Fibroblast of villous mesenchyme (primary cell): ENCODE measurements at regions not wholly inside any gene's neighbourhood (a gene's known extent, or its start where the extent isn't known, plus 50 kb on each side); places are given as distances from the start of the nearest gene placed in this dataset.

Experiments
- DNase-seq: peaks from one replicate; pipeline ENCODE4 v3.0.0-alpha.2; 2010; ENCODE audit warnings: low read depth
- H3K4me3 ChIP-seq: 2 replicates; pipeline ENCODE4 v1.5.1; 2011; ENCODE audit warnings: low read depth, mild to moderate bottlenecking, low read length
- CTCF ChIP-seq: IDR thresholded peaks from 2 replicates; pipeline ENCODE4 v1.5.1; 2012; ENCODE audit warnings: low read depth, mild to moderate bottlenecking, low read length; ENCODE audit not compliant: insufficient read depth

- peak; percentile 6 for DNase-seq
- no peak for TF ChIP-seq CTCF
Measured at GRCh38 chr5:145118127-145118526, 717.0 kb downstream of the PRELID2 start.

DNA sequence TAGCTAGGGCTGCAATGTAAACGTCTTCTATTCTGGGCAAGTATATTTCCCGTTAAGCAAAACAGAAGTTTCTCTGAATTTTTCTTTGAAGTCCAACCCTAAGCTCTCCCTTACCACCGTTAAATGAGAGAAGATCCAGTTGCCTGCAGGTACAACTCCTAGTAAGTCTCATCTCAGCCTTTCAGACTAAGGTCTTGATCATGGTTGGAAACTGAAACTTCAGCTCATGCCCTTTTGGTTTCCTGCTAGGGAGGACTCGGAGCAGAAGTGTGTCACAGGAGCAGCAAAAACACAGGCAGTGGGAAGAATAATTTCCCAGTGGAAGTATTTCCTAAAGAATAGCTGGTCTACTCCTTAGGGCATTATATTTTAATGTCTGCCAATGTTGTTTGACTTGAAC, 717.9 kb downstream of the PRELID2 start:
- no peak overlapping the region for H3K4me3 ChIP-seq
- no peak for DNase-seq
- TF ChIP-seq CTCF: no peak

More at GRCh38 chr5:145118127-145118526, 717.0 kb downstream of the PRELID2 start:
- H3K4me3 ChIP-seq: no peak overlapping the region

DNA sequence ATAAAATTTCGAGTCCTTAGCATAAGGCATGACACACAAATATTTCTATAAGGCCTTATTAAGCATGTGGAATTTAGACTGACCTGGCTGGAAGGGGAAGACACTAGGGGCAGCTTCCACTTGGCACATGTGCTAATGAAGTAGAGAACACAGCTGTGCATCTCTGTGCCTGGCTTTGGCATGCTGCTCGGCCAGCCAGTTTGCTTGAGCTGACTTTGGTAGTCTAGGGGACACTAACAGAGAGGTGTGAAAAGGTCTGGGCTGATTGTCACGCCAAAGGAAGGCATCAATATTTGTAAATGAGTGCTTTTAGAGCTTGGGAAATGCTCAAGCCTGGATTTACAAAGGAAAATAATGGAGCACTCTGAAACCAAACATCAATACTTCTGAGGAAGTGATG, 723.7 kb downstream of the PRELID2 start:
- TF ChIP-seq CTCF: no peak
- H3K4me3 ChIP-seq: no peak overlapping the region
- DNase-seq: no peak

DNA sequence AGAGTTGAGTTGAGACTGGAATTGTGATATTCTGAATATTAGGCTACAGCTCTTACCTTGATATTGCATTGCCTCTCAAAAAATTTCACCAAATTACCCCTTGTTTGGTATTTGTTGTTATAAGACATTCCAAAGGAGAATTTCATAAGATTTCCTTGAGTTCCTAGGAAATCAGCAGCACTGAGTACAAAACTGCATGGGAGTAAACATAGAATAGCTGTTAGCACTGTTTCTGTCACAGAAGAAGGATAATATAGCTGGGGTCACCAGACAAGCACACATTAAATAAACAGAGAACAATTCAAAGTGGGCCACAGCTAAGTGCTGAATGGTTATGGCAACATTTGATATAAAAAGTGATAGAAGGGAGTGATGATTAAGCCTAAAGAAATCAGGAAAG, 724.3 kb downstream of the PRELID2 start:
- TF ChIP-seq CTCF: no peak
- DNase-seq: no peak
- no peak overlapping the region for H3K4me3 ChIP-seq

GRCh38 chr5:145110181-145110580, 725.0 kb downstream of the PRELID2 start:
- DNase-seq: no peak
- H3K4me3 ChIP-seq: no peak overlapping the region
- no peak for TF ChIP-seq CTCF

DNA sequence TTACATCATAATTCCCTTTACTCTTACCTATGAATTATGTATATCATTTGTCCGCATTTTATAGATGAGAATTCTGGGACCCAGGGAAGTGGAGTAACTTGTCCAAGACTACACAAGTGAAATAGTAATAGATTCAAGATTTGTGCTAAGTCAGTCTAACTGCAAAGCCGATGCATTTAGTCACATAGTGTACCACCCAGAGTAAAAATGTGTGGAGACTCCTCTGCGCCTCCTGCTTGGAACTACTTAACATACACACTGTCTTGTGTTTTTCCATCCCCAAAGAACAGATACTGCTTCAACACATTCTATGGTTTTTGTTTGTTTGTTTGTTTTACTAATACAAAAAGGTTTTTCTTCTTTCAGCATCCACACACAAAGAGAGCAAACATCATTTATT, 729.8 kb downstream of the PRELID2 start:
- no peak for TF ChIP-seq CTCF
- DNase-seq: no peak
- H3K4me3 ChIP-seq: no peak overlapping the region

- DNase-seq: no peak
- TF ChIP-seq CTCF: no peak
- H3K4me3 ChIP-seq: no peak overlapping the region
Measured at GRCh38 chr5:145104106-145104505, 731.0 kb downstream of the PRELID2 start.
